ENCODE measurements at regions not wholly inside any gene's neighbourhood (a gene's known extent, or its start where the extent isn't known, plus 50 kb on each side); places are given as distances from the start of the nearest gene placed in this dataset.

- no peak for DNase-seq (ENCODE audit: low spot score)
These were observed 128.9 kb upstream of the VSTM2B start for GRCh38 chr19:29396925-29397324.

GRCh38 chr19:29397748-29398147 lies 128.0 kb upstream of the VSTM2B start:
- no peak for DNase-seq (ENCODE audit: low spot score)

GRCh38 chr19:29399804-29400203 lies 126.0 kb upstream of the VSTM2B start:
- no peak for DNase-seq (ENCODE audit: low spot score)

- peak; percentile 24 for DNase-seq (ENCODE audit: low spot score)
These were observed 124.7 kb upstream of the VSTM2B start for GRCh38 chr19:29400917-29401711.

GRCh38 chr19:29401712-29402421 lies 123.9 kb upstream of the VSTM2B start:
- no peak for DNase-seq (ENCODE audit: low spot score)

GRCh38 chr19:29402563-29402962 lies 123.2 kb upstream of the VSTM2B start:
- no peak for DNase-seq (ENCODE audit: low spot score)

GRCh38 chr19:29404015-29404414 lies 121.8 kb upstream of the VSTM2B start:
- no peak for DNase-seq (ENCODE audit: low spot score)

GRCh38 chr19:29404951-29405727 lies 120.7 kb upstream of the VSTM2B start:
- no peak for DNase-seq (ENCODE audit: low spot score)

- DNase-seq (ENCODE audit: low spot score), result no peak
These were observed 120.1 kb upstream of the VSTM2B start for GRCh38 chr19:29405728-29405995.

- DNase-seq (ENCODE audit: low spot score), result no peak
These were observed 116.5 kb upstream of the VSTM2B start for GRCh38 chr19:29409076-29409862.

GRCh38 chr19:29410601-29411000 lies 115.2 kb upstream of the VSTM2B start:
- no peak for DNase-seq (ENCODE audit: low spot score)

- no peak for DNase-seq (ENCODE audit: low spot score)
These were observed 114.6 kb upstream of the VSTM2B start for GRCh38 chr19:29411113-29411581.

GRCh38 chr19:29413435-29413834 lies 112.4 kb upstream of the VSTM2B start:
- no peak for DNase-seq (ENCODE audit: low spot score)

- DNase-seq (ENCODE audit: low spot score), result no peak
These were observed 110.3 kb upstream of the VSTM2B start for GRCh38 chr19:29415507-29415906.

GRCh38 chr19:29417048-29417447 lies 108.7 kb upstream of the VSTM2B start:
- DNase-seq (ENCODE audit: low spot score), result no peak

- DNase-seq (ENCODE audit: low spot score), result no peak
These were observed 107.6 kb upstream of the VSTM2B start for GRCh38 chr19:29418201-29418600.

GRCh38 chr19:29420065-29420464 lies 105.7 kb upstream of the VSTM2B start:
- no peak for DNase-seq (ENCODE audit: low spot score)

- no peak for DNase-seq (ENCODE audit: low spot score)
These were observed 105.2 kb upstream of the VSTM2B start for GRCh38 chr19:29420482-29421195.

- DNase-seq (ENCODE audit: low spot score), result no peak
These were observed 104.6 kb upstream of the VSTM2B start for GRCh38 chr19:29421196-29421545.

- DNase-seq (ENCODE audit: low spot score), result no peak
These were observed 103.7 kb upstream of the VSTM2B start for GRCh38 chr19:29422047-29422446.

- DNase-seq (ENCODE audit: low spot score), result no peak
These were observed 103.2 kb upstream of the VSTM2B start for GRCh38 chr19:29422486-29423085.
